WERI-Rb-1 (cell line): ENCODE measurements at regions not wholly inside any gene's neighbourhood (a gene's known extent, or its start where the extent isn't known, plus 50 kb on each side); places are given as distances from the start of the nearest gene placed in this dataset.
"Not testable (repeated sequence)": the region's sequence is repeated elsewhere in the genome, so short reads cannot be mapped to it uniquely, and the experiment has no call there.

Experiments used
- DNase-seq: peaks from one replicate; pipeline ENCODE4 v3.0.0-alpha.2; 2020
- H3K27ac ChIP-seq: fragments of 250-450 bp; sonication (Bioruptor Pico); 2 replicates; pipeline ENCODE4 v1.5.1; 2020; ENCODE audit warnings: mild to moderate bottlenecking, moderate library complexity
- H3K27me3 ChIP-seq: fragments of 250-450 bp; sonication (Bioruptor Pico); 2 replicates; pipeline ENCODE4 v1.5.1; 2021; ENCODE audit warnings: mild to moderate bottlenecking, low read depth, moderate library complexity; ENCODE audit not compliant: insufficient read depth, severe bottlenecking
- H3K36me3 ChIP-seq: fragments of 250-450 bp; sonication (Bioruptor Pico); 2 replicates; pipeline ENCODE4 v1.5.1; 2020; ENCODE audit warnings: mild to moderate bottlenecking, moderate library complexity
- H3K4me3 ChIP-seq: 2 replicates; pipeline ENCODE4 v1.5.1; 2011; ENCODE audit warnings: low read depth, mild to moderate bottlenecking, control low read depth, low read length
- H3K9me3 ChIP-seq: fragments of 250-450 bp; sonication (Bioruptor Pico); 2 replicates; pipeline ENCODE4 v1.5.1; 2021; ENCODE audit warnings: mild to moderate bottlenecking, moderate library complexity; ENCODE audit not compliant: severe bottlenecking
- TF ChIP-seq, protein P1 (sequence below): IDR thresholded peaks from 2 replicates; pipeline ENCODE4 v1.5.1; 2011; ENCODE audit warnings: low read depth, mild to moderate bottlenecking, control low read depth, inconsistent platforms, low read length

DNA sequence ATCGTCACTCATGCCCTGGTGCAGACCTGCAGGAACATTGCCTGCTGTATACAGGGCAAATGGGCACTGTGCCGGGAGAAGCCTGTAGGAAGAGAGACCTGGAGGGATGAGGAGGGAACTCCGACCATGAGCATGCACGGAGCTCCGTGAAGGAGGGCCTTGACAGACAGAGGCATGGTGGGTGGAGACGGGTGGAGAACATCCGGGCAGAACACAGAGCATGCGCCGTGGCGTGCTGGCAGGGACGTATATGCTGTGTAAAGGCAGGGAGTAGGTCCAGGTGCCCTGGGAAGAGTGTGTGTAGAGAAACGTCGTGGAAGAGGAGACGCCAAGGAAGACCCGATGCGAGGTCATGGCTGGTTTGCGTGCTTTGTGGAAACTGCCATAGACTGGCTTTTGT is 133.0 kb upstream of the FAN1 start:
- H3K9me3 ChIP-seq = no peaks in the 10 kb centered on the region
- no peak overlapping the region for H3K4me3 ChIP-seq
- no peak overlapping the region for H3K27ac ChIP-seq
- TF ChIP-seq, protein P1, sequence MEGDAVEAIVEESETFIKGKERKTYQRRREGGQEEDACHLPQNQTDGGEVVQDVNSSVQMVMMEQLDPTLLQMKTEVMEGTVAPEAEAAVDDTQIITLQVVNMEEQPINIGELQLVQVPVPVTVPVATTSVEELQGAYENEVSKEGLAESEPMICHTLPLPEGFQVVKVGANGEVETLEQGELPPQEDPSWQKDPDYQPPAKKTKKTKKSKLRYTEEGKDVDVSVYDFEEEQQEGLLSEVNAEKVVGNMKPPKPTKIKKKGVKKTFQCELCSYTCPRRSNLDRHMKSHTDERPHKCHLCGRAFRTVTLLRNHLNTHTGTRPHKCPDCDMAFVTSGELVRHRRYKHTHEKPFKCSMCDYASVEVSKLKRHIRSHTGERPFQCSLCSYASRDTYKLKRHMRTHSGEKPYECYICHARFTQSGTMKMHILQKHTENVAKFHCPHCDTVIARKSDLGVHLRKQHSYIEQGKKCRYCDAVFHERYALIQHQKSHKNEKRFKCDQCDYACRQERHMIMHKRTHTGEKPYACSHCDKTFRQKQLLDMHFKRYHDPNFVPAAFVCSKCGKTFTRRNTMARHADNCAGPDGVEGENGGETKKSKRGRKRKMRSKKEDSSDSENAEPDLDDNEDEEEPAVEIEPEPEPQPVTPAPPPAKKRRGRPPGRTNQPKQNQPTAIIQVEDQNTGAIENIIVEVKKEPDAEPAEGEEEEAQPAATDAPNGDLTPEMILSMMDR = no peak
- H3K27me3 ChIP-seq = no peaks in the 10 kb centered on the region
- DNase-seq = no peak
- no peaks in the 10 kb centered on the region for H3K36me3 ChIP-seq

DNA sequence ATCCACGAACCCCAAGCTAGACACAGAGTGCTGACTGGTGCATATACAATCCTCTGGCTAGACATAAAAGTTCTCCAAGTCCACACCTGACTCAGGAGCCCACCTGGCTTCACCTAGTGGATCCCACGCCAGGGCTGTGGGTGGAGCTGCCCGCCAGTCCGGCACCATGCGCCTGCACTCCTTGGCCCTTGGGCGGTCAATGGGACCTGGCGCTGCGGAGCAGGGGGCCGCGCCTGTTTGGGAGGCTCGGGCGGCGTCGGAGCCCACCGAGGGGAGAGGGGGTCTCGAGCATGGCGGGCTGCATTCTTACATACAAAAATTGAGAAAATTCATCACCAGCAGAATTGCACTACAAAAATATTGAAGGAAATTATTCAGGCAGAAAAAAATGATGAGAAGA is 120.7 kb upstream of the FAN1 start:
- H3K27ac ChIP-seq = no peak overlapping the region
- H3K36me3 ChIP-seq = no peaks in the 10 kb centered on the region
- H3K9me3 ChIP-seq = peaks cover 8% of the 10 kb centered on the region
- TF ChIP-seq, protein P1 = no peak
- DNase-seq = no peak
- H3K4me3 ChIP-seq = no peak overlapping the region
- H3K27me3 ChIP-seq = no peaks in the 10 kb centered on the region

DNA sequence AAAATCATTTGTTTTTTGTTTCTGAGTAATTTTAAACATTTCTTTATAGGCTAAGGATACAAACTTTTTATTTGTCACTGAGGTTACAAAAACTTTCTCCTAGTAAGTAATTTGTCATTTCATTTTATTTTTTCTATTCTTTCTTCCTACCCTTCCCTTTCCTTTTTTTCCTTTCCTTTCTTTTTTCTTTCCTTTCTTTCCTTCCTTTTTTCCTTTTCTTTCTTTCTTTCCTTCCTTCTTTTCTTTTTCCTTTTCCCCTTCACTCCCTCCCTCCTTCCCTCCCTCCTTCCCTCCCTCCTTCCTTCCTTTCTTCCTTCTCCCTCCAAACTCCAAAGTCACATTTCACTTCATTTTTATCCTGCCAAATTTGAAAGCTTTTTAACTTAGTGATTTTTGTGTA is 115.1 kb upstream of the FAN1 start:
- no peaks in the 10 kb centered on the region for H3K27me3 ChIP-seq
- no peak overlapping the region for H3K4me3 ChIP-seq
- TF ChIP-seq, protein P1 = no peak
- H3K27ac ChIP-seq = no peak overlapping the region
- no peaks in the 10 kb centered on the region for H3K9me3 ChIP-seq
- no peaks in the 10 kb centered on the region for H3K36me3 ChIP-seq
- DNase-seq = no peak

DNA sequence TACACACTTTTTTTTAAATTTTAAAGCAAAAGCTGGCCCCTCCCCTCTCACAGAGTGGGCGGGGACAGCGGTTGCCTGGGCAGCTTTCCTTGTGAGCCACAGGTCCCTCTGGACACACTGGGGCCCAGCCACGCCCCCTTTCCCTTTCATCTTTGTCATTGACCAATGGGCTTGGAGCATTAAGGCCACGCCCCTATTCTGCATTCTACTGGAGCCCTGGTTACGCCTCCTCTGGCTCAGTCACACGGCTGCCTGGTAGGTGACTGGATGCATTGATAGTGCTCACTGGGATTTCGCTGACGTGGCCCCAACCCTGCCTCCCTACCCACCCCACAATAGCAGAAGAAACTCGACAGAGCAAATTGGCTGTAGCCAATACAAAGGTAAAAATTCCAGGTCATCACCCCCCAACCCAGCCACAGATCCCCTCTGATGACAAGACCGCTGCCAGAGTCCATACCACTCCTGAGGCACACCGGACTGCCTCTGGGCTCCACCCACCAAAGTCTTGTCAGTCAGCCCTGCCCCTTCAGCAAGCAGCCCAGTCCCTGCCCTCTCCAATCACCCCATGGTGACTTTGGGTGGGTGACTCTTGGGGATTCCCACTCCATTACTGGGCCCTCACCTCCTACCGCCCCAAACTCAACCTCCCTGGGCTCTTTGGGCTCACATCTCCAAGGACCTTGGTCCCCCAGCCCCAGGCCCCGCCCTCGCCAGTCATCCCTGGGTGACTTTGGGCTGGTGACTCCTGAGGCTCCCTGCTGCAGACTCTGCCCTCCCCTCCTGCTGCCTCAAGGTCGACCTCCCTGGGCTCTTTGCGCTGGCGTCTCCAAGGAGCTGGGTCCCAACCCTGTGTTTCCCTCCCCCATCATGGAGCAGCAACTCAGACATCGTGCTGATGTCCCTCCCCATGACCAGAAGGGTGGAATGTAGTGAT is 112.2 kb upstream of the FAN1 start:
- DNase-seq = no peak
- Histone ChIP-seq H3K9me3 (no peaks in the 10 kb centered on the region), H3K4me3 (no peak overlapping the region), H3K36me3 (no peaks in the 10 kb centered on the region), H3K27me3 (no peaks in the 10 kb centered on the region), H3K27ac (no peak overlapping the region)
- TF ChIP-seq, protein P1 = no peak

DNA sequence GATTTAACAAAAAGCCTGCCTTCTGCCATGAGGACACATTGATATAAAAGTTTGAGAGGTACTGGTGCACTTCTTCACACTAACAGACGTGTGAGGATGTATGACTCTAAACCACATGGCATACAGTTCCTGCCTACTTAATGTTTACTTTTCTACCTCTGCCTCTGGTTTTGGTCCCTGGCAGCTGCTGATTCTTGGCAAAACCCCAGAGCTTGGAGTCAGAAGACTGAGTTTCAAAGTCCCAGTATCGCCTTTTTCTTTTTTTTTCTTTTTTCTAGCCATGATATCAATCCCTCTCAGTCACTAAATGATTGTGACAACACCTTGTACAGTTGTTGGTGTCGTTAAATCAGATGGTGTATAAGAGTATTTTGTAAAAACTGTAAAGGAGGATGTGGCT is 110.9 kb upstream of the FAN1 start:
- not testable (repeated sequence) for H3K9me3 ChIP-seq, H3K27me3 ChIP-seq, H3K27ac ChIP-seq, H3K4me3 ChIP-seq, H3K36me3 ChIP-seq, DNase-seq

DNA sequence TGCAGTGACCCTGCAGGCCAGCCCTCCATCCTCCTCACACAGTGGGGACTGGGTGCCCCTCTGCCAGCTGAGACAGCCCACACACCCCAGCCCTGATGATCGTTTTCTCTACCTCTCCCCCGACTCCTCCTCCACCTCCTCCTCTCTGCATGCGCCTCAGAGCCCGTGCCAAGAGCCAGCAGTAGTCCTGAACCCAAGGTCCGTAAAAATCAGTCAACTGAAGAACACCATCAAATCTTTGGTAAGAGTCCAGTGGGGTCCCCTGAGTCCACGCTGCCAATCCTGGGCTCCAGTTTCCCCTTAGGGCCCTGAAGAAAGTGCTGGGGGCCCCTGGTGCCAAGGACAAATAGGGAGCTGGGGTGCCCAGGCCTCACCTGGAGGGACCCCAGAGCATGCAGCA is 109.3 kb upstream of the FAN1 start:
- no peaks in the 10 kb centered on the region for H3K36me3 ChIP-seq
- no peak overlapping the region for H3K4me3 ChIP-seq
- no peak for DNase-seq
- no peaks in the 10 kb centered on the region for H3K27me3 ChIP-seq
- no peak overlapping the region for H3K27ac ChIP-seq
- TF ChIP-seq, protein P1 = no peak
- no peaks in the 10 kb centered on the region for H3K9me3 ChIP-seq
